ENCODE measurements at regions not wholly inside any gene's neighbourhood (a gene's known extent, or its start where the extent isn't known, plus 50 kb on each side); places are given as distances from the start of the nearest gene placed in this dataset.

- in situ Hi-C loops (cut with HindIII; ENCODE audit: extremely low pct_ligation_motif_present, low pct_unique_long_range_greater_than_20kb) (no loop called here), intact Hi-C loops (cut with micrococcal nuclease; ENCODE audit: unreplicated experiment) (no loop called here)
- H3K27me3 ChIP-seq (ENCODE audit: control insufficient read depth in 1 of 2, insufficient read depth in 2 of 2, low read length in 2 of 2), result peaks cover 0 to 4% of the 10 kb centered on the region in 2 experiments; a peak in 1 of 5 replicates
- BruUV-seq (replicated peaks), result no TSS peak
- H3K9me3 ChIP-seq (ENCODE audit: low read length), result peaks cover 16% of the 10 kb centered on the region
- H4K20me1 ChIP-seq (ENCODE audit: insufficient read depth, low read length), result no peaks in the 10 kb centered on the region
- H2AFZ ChIP-seq (ENCODE audit: low read length), result no peak overlapping the region
- WGBS (ENCODE audit: low lambda C conversion rate), result 2% methylated on average over 1 of the region's 1 CpG
- FAIRE-seq (no peak), ATAC-seq (no peak), DNase-seq (ENCODE audit: low spot score) (no peak)
- CTCF ChIA-PET (ENCODE audit: low intra/inter-chr PET ratio, low total read pairs), result no interaction called here
- H3K79me2 ChIP-seq (ENCODE audit: insufficient read depth, low read length), result no peaks in the 10 kb centered on the region
- no peaks in the 10 kb centered on the region for H3K4me1 ChIP-seq (ENCODE audit: insufficient read depth, low read length)
- no peak overlapping the region for H3K4me3 ChIP-seq (replicated peaks in 1 of 3; ENCODE audit: insufficient read depth in 1 of 3, low read depth in 2 of 3, low read length in 3 of 3)
- H3K36me3 ChIP-seq (replicated peaks in 1 of 2; ENCODE audit: control insufficient read depth in 1 of 2, insufficient read depth in 2 of 2, low read length in 2 of 2), result no peaks in the 10 kb centered on the region
- no peak overlapping the region for H3K9ac ChIP-seq (ENCODE audit: insufficient read depth, low read depth, low read length)
- no peak overlapping the region for H3K4me2 ChIP-seq (ENCODE audit: low read depth, low read length)
- H3K27ac ChIP-seq (ENCODE audit: extremely low read length, insufficient read depth, low read length), result no peak overlapping the region
- POLR2A ChIA-PET, result no interaction called here
- TF ChIP-seq YY1 (IDR thresholded peaks at IDR 0.05; ENCODE audit: insufficient read depth, insufficient replicate concordance, low read depth, low read length) (no peak), ZNF460 (CRISPR knock-in tag; IDR thresholded peaks at IDR 0.05; ENCODE audit: borderline replicate concordance) (no peak), RARG (CRISPR knock-in tag; IDR thresholded peaks at IDR 0.05; ENCODE audit: low read depth) (no peak), SOX5 (CRISPR knock-in tag; IDR thresholded peaks at IDR 0.05; ENCODE audit: borderline replicate concordance) (no peak), PAWR (CRISPR knock-in tag; IDR thresholded peaks at IDR 0.05; ENCODE audit: borderline replicate concordance) (no peak), ZHX1 (CRISPR knock-in tag; IDR thresholded peaks at IDR 0.05; ENCODE audit: low read depth) (no peak), ZNF883 (CRISPR knock-in tag; IDR thresholded peaks at IDR 0.05; ENCODE audit: not compliant biosample characterization) (no peak), SKI (IDR thresholded peaks at IDR 0.05; ENCODE audit: partially characterized antibody) (no peak), MAZ (IDR thresholded peaks at IDR 0.05; ENCODE audit: borderline replicate concordance, low read depth, low read length) (no peak), MAZ (CRISPR knock-in tag; IDR thresholded peaks at IDR 0.05; ENCODE audit: low read depth) (no peak)
- TF ChIP-seq, protein P1, sequence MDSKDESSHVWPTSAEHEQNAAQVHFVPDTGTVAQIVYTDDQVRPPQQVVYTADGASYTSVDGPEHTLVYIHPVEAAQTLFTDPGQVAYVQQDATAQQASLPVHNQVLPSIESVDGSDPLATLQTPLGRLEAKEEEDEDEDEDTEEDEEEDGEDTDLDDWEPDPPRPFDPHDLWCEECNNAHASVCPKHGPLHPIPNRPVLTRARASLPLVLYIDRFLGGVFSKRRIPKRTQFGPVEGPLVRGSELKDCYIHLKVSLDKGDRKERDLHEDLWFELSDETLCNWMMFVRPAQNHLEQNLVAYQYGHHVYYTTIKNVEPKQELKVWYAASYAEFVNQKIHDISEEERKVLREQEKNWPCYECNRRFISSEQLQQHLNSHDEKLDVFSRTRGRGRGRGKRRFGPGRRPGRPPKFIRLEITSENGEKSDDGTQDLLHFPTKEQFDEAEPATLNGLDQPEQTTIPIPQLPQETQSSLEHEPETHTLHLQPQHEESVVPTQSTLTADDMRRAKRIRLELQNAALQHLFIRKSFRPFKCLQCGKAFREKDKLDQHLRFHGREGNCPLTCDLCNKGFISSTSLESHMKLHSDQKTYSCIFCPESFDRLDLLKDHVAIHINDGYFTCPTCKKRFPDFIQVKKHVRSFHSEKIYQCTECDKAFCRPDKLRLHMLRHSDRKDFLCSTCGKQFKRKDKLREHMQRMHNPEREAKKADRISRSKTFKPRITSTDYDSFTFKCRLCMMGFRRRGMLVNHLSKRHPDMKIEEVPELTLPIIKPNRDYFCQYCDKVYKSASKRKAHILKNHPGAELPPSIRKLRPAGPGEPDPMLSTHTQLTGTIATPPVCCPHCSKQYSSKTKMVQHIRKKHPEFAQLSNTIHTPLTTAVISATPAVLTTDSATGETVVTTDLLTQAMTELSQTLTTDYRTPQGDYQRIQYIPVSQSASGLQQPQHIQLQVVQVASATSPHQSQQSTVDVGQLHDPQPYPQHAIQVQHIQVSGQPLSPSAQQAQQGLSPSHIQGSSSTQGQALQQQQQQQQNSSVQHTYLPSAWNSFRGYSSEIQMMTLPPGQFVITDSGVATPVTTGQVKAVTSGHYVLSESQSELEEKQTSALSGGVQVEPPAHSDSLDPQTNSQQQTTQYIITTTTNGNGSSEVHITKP (CRISPR knock-in tag; IDR thresholded peaks at IDR 0.05; ENCODE audit: low read depth), result no peak
- TF ChIP-seq, protein P2, sequence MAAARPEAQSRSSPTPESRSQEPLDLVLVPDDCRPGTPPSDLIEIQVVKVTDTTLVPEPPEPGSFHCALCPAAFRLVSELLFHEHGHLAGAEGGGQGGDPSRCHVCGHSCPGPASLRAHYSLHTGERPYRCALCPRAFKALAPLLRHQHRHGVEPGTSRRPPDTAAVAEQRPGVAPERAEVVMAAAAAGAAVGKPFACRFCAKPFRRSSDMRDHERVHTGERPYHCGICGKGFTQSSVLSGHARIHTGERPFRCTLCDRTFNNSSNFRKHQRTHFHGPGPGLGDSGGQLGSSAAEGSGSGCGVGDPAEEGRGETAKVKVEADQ (CRISPR knock-in tag; IDR thresholded peaks at IDR 0.05; ENCODE audit: borderline replicate concordance), result no peak
- TF ChIP-seq, protein P3, sequence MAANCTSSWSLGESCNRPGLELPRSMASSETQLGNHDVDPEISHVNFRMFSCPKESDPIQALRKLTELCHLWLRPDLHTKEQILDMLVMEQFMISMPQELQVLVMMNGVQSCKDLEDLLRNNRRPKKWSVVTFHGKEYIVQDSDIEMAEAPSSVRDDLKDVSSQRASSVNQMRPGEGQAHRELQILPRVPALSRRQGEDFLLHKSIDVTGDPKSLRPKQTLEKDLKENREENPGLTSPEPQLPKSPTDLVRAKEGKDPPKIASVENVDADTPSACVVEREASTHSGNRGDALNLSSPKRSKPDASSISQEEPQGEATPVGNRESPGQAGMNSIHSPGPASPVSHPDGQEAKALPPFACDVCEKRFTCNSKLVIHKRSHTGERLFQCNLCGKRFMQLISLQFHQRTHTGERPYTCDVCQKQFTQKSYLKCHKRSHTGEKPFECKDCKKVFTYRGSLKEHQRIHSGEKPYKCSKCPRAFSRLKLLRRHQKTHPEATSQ (CRISPR knock-in tag; IDR thresholded peaks at IDR 0.05; ENCODE audit: borderline replicate concordance), result no peak
- TF ChIP-seq, protein P4, sequence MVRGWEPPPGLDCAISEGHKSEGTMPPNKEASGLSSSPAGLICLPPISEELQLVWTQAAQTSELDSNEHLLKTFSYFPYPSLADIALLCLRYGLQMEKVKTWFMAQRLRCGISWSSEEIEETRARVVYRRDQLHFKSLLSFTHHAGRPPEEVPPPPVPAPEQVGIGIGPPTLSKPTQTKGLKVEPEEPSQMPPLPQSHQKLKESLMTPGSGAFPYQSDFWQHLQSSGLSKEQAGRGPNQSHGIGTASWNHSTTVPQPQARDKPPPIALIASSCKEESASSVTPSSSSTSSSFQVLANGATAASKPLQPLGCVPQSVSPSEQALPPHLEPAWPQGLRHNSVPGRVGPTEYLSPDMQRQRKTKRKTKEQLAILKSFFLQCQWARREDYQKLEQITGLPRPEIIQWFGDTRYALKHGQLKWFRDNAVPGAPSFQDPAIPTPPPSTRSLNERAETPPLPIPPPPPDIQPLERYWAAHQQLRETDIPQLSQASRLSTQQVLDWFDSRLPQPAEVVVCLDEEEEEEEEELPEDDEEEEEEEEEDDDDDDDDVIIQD (CRISPR knock-in tag; IDR thresholded peaks at IDR 0.05; ENCODE audit: low read depth), result no peak
Observed at GRCh38 chr1:30201015-30201414, 522.4 kb downstream of the MATN1 start.
